Breast epithelium (tissue), 3 donors: ENCODE measurements at regions not wholly inside any gene's neighbourhood (a gene's known extent, or its start where the extent isn't known, plus 50 kb on each side); places are given as distances from the start of the nearest gene placed in this dataset.

Source experiments
- CTCF ChIP-seq, 3 donors: fragments of 450-650 bp; IDR thresholded peaks; one replicate each; pipeline ENCODE4 v1.5.1; 2016 to 2017; ENCODE audit warnings: antibody characterized with exemption in 3 of 3, mild to moderate bottlenecking in 3 of 3, moderate library complexity in 3 of 3
- POLR2A ChIP-seq: fragments of 450-650 bp; IDR thresholded peaks from one replicate; pipeline ENCODE4 v1.6.1; 2016; ENCODE audit warnings: antibody characterized with exemption, mild to moderate bottlenecking, moderate library complexity
- POLR2AphosphoS5 ChIP-seq, 3 donors: sonication (generic); formaldehyde crosslinking; IDR thresholded peaks; one replicate each; pipeline ENCODE4 v1.6.1; 2017; ENCODE audit warnings: antibody characterized with exemption in 3 of 3

DNA sequence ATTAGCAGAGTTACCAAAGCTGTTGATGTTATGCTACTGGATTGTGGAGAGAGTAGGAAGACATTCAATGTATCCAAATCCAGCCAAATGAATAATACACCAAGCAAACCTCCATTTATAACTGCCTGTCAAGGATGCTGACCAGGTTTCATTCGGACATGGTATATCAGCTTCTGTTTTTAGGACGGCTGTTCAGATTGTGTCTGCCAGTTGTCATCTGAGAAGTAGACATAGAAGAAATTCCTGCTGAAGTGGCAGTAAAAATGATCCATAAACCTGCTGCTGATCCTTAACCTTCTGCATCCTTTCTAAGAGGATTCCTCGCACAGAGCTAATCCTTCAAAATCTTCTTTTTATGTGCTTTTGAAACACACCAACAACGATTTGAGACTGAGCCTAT lies 663.6 kb upstream of the PLXNA2 start:
- TF ChIP-seq CTCF (IDR thresholded peaks at IDR 0.05), result no peak
- TF ChIP-seq POLR2A, result no peak
- TF ChIP-seq POLR2AphosphoS5 (IDR thresholded peaks at IDR 0.05), result no peak
